Head of caudate nucleus (tissue), 42 donors: ENCODE measurements at regions not wholly inside any gene's neighbourhood (a gene's known extent, or its start where the extent isn't known, plus 50 kb on each side); places are given as distances from the start of the nearest gene placed in this dataset.
A peak's percentile ranks its signal among the peaks of the same experiment; 100 is the strongest.
"Not testable (repeated sequence)": the region's sequence is repeated elsewhere in the genome, so short reads cannot be mapped to it uniquely, and the experiment has no call there.

Source experiments
- DNase-seq, 42 donors: peaks; one replicate each; pipeline versions ENCODE4 v3.0.0 to v3.0.0-alpha.2; 2020 to 2021; ENCODE audit warnings: mixed read lengths in 7 of 42
- intact Hi-C: fragments of 100-400 bp; cut with DNase I; formaldehyde crosslinking; loops from one replicate; pipeline ENCODE4 v1.15.0; 2022

DNA sequence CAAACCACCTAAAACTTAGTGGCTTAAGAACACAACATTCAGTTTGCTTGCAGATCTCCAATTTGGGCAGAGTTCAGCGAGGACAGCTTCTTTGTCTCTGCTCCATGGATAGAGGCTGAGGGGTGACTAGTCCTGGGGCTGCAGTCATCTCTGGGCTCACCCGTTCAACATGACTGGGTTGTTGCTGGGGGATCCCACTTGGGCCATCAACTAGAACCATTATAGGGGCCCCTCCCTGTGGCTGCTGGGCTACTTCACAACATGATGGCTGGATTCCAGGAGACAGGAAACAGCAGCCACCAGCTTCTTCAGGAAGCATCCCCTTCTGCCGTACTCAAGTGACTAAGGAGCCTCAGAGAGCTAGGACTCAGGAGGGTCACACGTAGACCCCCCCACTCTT, 140.9 kb downstream of the RHOU start:
- intact Hi-C loops, result loop anchor here (10.0 kb wide), 1 partner anchor 129 kb away; no protein-coding TSS in a partner anchor
- peak in 2 of 42 donors; percentile 15 to 21 for DNase-seq

DNA sequence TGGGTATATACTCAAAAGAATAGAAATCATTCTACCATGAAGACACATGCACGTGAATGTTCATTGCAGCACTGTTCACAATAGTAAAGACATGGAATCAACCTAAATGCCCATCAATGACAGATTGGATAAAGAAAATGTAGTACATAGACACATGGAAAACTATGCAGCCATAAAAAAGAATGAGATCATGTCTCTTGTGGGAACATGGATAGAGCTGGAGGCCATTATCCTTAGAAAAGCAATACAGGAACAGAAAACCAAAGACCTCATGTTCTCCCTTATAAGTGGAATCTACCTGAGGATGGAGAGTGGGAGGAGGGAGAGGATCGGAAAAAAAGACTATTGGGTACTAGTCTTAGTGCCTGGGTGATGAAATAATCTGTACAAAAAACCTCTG, 143.9 kb downstream of the RHOU start:
- DNase-seq, result no peak
- intact Hi-C loops, result loop anchor here (10.0 kb wide), 1 partner anchor 126 kb away; no protein-coding TSS in a partner anchor

DNA sequence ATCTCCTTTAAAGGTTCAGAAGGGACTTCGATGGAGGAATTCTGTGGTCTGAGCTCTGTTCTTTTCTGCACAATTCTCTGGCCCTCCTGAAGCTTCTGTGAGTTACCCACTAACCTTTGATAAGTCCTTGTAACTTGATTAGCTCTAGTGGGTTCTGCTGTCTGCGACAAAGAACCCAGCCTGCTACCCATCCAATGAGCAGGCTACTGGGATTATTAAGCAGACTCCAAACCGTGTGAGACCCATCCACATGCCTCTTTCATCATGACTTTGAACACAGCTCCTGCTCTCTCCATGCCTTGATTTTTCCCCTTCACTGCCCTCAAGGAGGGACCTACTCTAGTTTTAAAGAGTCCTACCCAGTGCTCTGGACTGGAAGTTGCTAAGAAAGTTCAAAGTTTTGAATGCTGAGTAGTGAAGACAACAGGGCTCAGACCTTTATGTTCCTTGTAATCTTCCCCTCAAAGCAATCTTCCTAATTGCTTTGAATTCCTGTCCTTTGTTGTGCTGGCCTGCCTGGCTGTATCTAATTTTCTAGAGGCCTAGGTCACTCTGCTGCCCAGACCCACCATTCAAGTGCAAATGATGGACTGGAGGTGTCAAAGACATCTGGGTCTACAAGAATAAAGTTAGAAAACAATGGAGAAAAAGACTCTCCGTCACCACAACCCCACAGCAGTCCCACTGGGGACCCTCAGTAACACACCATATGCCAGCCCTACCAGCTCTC, 146.9 kb downstream of the RHOU start:
- intact Hi-C loops, result no loop called here
- peak in 2 of 42 donors; percentile 2 to 6 for DNase-seq

DNA sequence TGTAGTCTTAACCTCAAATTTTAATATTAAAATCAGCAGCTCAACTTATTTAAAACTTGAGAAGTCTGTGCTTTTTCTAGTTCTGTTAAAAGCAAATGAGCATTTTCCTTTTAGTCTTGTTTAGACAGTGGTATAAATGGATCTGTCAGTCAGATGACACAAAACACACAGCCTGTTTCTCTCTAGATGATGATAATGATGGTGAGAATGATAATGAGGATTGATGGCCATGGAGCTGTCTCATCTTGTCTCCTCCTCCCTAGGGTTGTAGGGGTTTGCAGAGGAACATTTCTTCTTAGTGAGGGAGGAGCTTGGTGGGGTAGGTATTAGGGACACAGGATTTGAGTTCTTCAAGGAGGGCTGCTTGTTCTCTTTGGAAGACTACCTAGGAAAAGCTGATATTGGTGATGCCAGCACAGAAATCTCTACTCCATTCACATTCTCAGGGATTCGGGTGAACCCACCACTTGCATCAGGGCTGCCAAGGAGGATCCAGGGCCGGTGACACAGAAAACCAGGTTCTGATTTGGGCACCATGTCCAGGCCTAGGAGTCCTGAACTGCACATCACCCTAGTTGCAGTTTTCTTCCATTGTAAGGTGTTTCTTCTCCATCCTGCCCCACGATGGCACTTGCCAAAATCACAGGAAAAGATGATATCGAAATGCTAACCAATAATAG, 147.6 kb downstream of the RHOU start:
- DNase-seq, result peak in 2 of 42 donors; percentile 2 to 3
- intact Hi-C loops, result no loop called here

DNA sequence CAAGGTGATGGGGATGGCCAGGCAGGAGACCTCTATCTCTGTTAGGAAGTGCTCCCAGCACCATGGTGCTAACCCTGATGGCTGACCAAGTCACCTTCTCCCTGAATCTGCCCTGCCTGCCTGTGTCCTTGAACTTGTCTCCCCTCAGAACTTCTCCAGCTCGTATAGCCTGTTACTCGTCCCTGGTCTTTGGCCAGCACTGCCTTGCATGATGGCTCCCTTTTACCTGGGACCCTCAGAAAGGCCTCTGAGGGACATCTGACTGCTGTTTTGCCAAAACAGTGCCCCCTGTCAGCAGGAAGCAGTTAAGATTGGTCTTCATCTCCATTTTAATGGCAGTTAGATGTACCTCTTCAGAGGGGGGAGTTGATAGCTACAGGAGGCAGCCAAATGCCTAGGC, 148.3 kb downstream of the RHOU start:
- DNase-seq, result peak in 1 of 42 donors; percentile 2
- intact Hi-C loops, result no loop called here

DNA sequence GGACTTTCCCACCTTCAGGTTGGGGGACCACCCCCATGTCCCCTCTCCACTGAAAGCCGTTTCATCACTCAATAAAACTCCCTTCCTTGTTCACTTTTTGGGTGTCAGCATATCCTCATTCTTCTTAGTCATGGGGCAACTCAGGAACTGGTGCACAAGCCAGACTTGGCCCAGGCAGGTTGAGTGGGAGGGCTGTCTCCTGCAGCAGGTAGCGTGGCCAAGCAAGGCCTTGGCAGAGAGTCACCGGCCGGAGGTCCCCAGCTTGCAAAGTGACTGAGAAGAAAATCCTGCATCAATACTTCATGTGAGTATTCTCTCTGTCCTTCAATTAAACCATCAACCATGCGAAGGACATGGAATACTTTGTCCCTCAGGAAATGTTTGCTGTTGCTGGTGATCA, 148.9 kb downstream of the RHOU start:
- peak in 1 of 42 donors; percentile 6 for DNase-seq
- intact Hi-C loops, result no loop called here

DNA sequence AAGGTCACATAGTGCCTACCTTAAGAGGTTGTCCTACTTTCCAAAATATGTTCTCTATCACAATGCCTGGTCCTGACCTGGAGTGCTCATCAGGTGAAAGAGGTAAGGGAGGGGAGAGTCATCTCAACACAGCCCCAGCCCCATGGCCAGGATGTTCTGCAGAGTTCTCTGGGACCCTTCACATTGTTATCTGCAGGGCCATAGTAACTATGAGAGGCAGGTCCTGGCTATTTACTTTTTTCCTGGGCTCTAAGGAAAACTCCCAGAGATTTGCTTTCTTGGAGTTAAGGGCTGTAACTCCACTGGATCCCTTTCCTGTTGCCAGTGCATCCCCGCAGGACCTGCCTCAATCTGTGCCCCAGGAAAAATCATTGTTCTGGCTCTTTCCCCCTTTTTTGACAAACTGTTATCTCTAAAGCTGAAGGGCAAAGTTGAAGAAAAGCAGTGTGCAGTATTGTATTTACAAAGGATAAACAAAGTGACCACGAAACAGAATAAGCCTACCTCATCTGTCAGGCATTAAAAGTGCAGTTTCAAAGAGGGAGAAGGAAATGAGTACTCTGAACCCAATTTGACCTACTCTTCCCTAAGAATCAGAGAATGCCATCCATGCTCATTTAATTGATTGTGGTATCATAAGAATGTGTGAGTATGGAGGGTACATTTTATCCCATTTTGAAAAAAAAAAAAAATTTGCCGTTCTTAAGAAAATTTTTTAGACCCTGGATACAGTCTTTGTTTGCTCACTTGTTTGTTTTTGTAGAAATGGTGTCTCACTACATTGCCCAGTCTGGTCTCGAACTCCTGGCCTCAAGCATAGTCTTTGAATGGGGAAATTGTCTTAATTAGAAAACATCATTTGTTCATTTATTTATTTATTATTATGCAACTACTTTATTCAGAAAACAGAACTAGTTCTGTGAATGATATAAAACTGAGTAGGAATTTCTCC, 149.6 kb downstream of the RHOU start:
- DNase-seq, result peak in 1 of 42 donors; percentile 3
- intact Hi-C loops, result no loop called here

DNA sequence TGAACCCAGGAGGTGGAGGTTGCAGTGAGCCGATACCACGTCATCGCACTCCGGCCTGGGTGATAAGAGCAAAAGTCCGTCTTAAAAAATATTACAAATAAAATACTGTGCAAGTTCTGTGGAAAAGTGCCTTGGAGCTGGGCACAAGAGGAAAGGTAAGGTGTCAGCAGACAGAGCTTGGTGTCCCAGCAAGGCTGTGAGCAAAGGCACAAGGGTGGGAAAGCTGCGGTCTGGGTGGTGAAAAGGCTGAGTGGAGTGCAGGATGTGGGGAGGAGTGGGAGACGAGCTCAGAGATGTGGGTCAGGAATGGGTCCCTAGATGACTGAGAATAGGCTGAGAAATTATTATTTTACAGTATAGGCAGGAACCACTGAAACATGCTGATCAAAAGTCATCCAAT, 150.6 kb downstream of the RHOU start:
- intact Hi-C loops, result no loop called here
- peak in 1 of 42 donors; percentile 3 for DNase-seq

DNA sequence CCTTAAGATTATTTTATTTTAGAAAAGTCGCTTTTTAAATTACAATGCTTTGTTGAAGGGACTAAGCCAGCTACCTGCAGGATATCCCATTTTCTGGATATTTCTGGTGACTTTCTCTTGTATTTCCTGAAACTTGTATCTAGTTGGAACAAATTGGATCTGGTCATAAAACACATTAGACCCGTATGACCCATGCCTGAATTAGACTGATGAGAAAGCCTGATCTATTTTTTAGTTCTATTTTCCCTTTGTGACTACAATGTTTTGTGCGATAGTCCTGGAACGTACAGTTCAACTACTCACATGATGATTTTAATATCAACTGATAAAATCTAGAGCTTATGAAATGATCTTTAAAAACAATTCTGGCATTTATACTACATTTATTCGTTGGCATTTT, 151.8 kb downstream of the RHOU start:
- no peak for DNase-seq
- intact Hi-C loops, result no loop called here

DNA sequence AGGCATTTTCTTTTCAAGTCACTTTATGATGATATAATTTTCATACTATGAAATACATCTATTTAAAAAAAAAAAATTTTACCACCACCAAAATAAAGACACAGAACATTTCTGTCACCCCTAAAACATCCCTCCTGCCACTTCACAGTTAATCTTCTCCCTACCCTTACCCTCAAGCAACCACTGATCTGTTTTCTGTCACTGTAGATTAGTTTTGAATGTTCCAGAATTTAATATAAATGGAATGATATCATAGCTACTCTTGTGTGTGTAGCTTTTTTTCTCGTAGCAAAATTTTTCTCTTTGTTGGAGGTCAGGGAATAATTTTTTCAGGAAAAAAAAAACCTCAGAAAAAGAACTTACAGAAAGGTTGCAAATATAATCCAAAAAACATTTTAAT, 152.7 kb downstream of the RHOU start:
- no peak for DNase-seq

DNA sequence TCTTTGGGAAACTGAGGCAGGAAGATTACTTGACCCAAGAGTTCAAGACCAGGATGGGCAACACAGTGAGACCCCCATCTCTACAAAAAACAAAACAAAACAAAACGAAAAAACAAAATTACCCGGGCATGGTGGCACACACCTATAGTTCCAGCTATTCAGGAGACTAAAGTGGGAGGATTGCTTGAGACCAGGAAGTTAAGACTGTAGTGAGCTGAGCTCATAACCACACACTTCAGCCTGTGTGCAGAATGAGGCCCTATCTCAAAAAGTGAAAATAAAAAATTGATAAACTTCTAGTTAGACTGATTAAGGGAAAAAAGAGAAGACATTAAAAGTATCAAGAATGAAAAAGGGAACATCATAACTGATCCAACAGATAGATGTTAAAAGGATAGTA, 154.0 kb downstream of the RHOU start:
- intact Hi-C loops, result no loop called here
- no peak for DNase-seq

More for the DNA sequence above, 152.7 kb downstream of the RHOU start:
- intact Hi-C loops, result no loop called here

DNA sequence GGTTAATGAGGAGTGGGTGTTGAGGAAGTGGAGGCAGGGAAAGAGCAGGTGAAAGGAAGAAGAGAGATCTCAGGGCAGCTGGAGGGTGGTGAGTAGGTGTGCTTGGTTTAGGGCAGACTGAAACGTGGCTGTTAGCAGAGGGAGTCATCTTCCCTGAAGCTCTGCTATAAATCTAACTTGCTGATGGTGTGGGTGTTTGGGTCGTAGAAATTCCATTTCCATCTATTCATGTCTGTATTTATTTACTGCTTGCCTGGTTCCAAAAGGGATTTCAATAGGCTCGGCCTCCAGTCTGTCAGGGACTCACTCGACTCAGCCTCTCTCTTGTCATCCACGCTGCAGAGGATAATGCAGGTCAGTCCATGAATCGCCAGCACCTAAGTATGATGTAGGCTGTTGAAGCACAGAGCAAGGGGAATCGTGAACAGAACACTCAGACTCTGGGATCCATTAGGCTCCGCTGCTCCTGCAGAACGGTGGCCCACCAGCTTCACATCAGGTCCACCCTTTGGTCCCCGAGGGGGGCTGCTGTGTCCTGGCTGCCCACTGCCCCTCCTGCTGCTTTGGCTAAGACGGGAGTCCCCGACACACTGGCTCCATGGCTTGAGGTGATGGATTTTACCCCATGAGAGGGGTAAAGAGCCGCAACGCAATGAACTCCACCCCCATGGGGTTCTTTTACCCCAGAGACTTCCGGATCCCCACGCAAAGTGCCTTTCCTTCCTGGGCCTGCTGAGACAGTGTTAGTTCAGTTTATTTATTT, 156.2 kb downstream of the RHOU start:
- DNase-seq, result no peak
- intact Hi-C loops, result no loop called here

DNA sequence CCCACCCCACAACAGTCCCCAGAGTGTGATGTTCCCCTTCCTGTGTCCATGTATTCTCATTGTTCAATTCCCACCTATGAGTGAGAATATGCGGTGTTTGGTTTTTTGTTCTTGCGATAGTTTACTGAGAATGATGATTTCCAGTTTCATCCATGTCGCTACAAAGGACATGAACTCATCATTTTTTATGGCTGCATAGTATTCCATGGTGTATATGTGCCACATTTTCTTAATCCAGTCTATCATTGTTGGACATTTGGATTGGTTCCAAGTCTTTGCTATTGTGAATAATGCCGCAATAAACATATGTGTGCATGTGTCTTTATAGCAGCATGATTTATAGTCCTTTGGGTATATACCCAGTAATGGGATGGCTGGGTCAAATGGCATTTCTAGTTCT, 156.9 kb downstream of the RHOU start:
- intact Hi-C loops, DNase-seq: not testable (repeated sequence)

DNA sequence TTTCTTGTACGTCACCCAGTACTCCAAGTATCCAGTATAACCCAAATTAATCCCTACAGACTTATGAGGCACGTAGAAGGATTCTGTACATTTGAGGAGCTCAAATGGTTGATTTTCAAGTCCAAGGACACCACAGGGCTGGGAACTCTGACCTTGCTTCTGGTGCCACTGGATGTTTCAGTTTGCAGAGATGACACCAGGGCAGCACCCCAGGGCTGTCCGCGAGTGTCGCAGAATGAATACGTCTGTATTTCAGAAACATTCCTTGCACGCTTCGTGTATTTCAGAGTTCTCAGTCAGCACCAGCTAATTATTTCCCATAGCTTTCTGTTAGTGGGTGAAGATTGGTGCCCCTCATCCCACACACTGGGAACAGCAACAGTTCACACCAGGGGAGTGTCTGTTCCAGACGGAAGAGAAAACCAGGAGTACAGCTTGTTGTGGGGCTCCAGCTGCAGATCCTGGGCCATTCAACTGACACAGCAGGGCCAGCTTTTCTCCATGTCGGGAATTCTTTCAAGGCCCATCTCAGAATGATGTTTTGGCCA, 159.2 kb downstream of the RHOU start:
- DNase-seq, result peak in 1 of 42 donors; percentile 3
- intact Hi-C loops, result no loop called here

DNA sequence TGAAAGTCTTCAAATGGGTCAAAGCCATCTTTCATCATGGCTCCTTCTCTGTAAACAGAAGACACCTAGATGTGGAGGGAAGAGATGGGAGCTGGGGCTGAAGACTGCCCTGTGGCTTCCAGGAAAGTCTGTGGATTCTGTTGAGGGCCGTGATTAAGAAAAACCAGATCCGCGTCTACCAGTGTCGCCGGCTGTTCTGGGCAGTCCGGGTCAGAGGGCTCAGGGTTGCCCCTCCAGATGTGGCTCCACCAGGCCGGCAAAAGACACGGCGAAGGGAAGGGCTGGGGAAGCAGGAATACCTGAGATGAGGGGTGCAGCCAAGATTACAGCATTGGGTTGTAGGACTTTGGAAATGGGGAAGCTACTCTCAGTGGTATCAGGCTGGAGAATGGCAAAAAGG, 162.6 kb downstream of the RHOU start:
- peak in 1 of 42 donors; percentile 36 for DNase-seq
- intact Hi-C loops, result no loop called here

DNA sequence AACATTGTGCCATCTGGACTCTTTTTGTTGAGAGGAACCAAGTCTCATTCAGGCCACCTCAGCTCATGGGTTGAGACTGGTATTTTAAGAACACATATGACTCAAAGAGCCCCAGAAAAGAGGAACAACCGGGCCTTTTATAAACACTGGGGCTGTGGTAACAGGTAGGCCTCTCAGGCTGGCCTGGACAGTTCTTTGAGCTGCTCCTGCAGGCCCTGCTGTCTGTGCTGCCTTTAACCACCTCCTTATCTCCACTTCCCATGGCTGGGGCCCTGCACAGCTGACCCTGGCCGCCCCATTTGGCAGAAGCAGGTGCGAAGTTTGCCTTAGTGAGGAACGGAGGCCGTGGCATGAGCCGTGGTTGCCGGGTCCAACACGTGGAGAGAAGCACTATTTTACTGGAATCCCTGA, 163.3 kb downstream of the RHOU start:
- DNase-seq, result peak in 2 of 42 donors; percentile 33 to 41

DNA sequence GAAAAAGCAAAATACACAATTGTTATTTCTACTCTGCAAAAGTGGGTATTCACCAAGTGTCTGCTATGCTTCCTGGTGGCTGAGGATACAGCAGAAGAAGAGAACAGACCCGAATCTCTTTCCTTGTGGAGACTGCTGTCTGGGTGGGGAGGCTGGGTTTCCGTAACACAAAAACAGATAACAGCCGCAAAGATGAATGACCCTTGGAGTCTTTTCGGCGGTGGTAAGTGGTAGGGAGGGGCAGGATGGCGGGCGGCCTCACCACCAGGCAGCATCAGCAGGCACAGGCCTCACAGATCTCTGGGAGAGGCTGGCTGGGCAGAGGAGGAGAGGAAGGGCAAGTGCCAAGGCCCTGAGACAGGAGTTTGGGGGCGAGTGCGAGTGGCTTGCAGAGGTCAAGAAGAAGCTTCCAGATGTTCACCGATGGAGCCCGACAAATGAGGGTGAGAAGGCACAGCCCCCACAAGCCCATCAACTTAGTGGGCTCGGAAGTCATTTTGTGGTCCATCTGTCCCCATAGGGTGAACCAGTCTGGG, 164.2 kb downstream of the RHOU start:
- intact Hi-C loops, result no loop called here
- peak in 1 of 42 donors; percentile 39 for DNase-seq

More for the DNA sequence above, 163.3 kb downstream of the RHOU start:
- intact Hi-C loops, result no loop called here
